B cell (primary cell): ENCODE measurements at regions not wholly inside any gene's neighbourhood (a gene's known extent, or its start where the extent isn't known, plus 50 kb on each side); places are given as distances from the start of the nearest gene placed in this dataset.

ENCODE experiments used
- ATAC-seq: fragments of 200-7000 bp; cut with Tn5 transposase; one replicate; pipeline ENCODE4 v1.10.0; 2021; ENCODE audit warnings: low read depth, mild to moderate bottlenecking, moderate number of reproducible peaks, moderate library complexity
- CTCF ChIA-PET: fragments of 350-600 bp; sonication (Branson Sonifier 250); formaldehyde crosslinking; loops from one replicate; lab custom pipeline; 2021; ENCODE audit warnings: antibody characterized with exemption, inconsistent platforms; lab: Charles Lee
- POLR2A ChIA-PET: fragments of 350-600 bp; sonication (Branson Sonifier 250); formaldehyde crosslinking; loops from one replicate; lab custom pipeline; 2021; ENCODE audit warnings: antibody characterized with exemption; lab: Charles Lee
- DNase-seq: peaks from one replicate; pipeline ENCODE4 v3.0.0; 2013
- H2AFZ ChIP-seq: 2 replicates; pipeline ENCODE4 v1.6.1; 2012; ENCODE audit warnings: mild to moderate bottlenecking, low read depth, low read length; ENCODE audit not compliant: insufficient read depth, poor library complexity, severe bottlenecking
- H3K27ac ChIP-seq, 2 donors: 1 replicate in 1 of 2; 2 replicates in 1 of 2; pipeline ENCODE4 v1.5.1; 2012 to 2013; ENCODE audit warnings: low read length in 2 of 2, mild to moderate bottlenecking in 2 of 2, moderate library complexity in 1 of 2
- H3K27me3 ChIP-seq, 4 experiments: fragments of 200-600 bp in 1 of 4; sonication (generic) in 1 of 4; replicated peaks in 1 of 4; 1 replicate in 2 of 4; 2 replicates in 2 of 4; pipeline versions ENCODE4 v1.6.1 to v1.7.0; 2013 to 2016; ENCODE audit warnings: low read length in 3 of 4, mild to moderate bottlenecking in 2 of 4, mixed read lengths in 1 of 4, moderate library complexity in 1 of 4; ENCODE audit not compliant: insufficient read depth in 4 of 4, control insufficient read depth in 3 of 4; ENCODE audit errors: control extremely low read depth in 1 of 4
- H3K36me3 ChIP-seq, 2 experiments: replicated peaks in 1 of 2; 1 replicate in 1 of 2; 2 replicates in 1 of 2; pipeline versions ENCODE4 v1.6.1 to v1.7.1; 2013; ENCODE audit warnings: low read length in 1 of 2; ENCODE audit not compliant: insufficient read depth in 2 of 2, control insufficient read depth in 1 of 2; ENCODE audit errors: control extremely low read depth in 1 of 2, extremely low read depth in 1 of 2
- H3K4me1 ChIP-seq, 2 donors: fragments of 200-600 bp in 1 of 2; sonication (generic) in 1 of 2; 1 replicate in 1 of 2; 2 replicates in 1 of 2; pipeline versions ENCODE4 v1.5.1 to v1.6.1; 2013 to 2017; ENCODE audit warnings: low read length in 2 of 2; ENCODE audit not compliant: control insufficient read depth in 2 of 2, insufficient read depth in 2 of 2
- H3K4me2 ChIP-seq: replicated peaks from 2 replicates; pipeline ENCODE3; 2012; ENCODE audit warnings: mild to moderate bottlenecking, low read depth, low read length; ENCODE audit not compliant: poor library complexity, severe bottlenecking
- H3K4me3 ChIP-seq, 5 experiments: fragments of 200-600 bp in 1 of 5; sonication (generic) in 1 of 5; 1 replicate in 3 of 5; 2 replicates in 2 of 5; pipeline versions ENCODE4 v1.5.1 to v1.7.0; 2011 to 2016; ENCODE audit warnings: low read length in 4 of 5, mild to moderate bottlenecking in 4 of 5, low read depth in 2 of 5, control low read depth in 1 of 5, moderate library complexity in 1 of 5; ENCODE audit not compliant: insufficient read depth in 1 of 5; ENCODE audit errors: control extremely low read depth in 1 of 5, extremely low read depth in 1 of 5
- H3K79me2 ChIP-seq: fragments of 200-600 bp; sonication (generic); one replicate; pipeline ENCODE4 v1.6.0; 2016; ENCODE audit warnings: low read length; ENCODE audit not compliant: control insufficient read depth, insufficient read depth
- H3K9ac ChIP-seq: fragments of 200-600 bp; sonication (generic); 2 replicates; pipeline ENCODE4 v1.6.1; 2017; ENCODE audit warnings: mild to moderate bottlenecking, low read length, moderate library complexity
- H3K9me3 ChIP-seq, 3 donors: one replicate each; pipeline versions ENCODE4 v1.6.1 to v1.7.1; 2013; ENCODE audit warnings: low read length in 2 of 3; ENCODE audit not compliant: control insufficient read depth in 2 of 3, insufficient read depth in 1 of 3; ENCODE audit errors: control extremely low read depth in 1 of 3
- H4K20me1 ChIP-seq: 2 replicates; pipeline ENCODE4 v1.6.0; 2012; ENCODE audit warnings: mild to moderate bottlenecking, low read length; ENCODE audit not compliant: insufficient read depth, control insufficient read depth, poor library complexity, severe bottlenecking
- H3K27ac Mint-ChIP-seq: one replicate; pipeline ENCODE4 v1.8.0; 2021; ENCODE audit warnings: mixed read lengths
- H3K27me3 Mint-ChIP-seq: one replicate; pipeline ENCODE4 v1.8.0; 2021; ENCODE audit warnings: mixed read lengths
- H3K4me1 Mint-ChIP-seq: one replicate; pipeline ENCODE4 v1.8.0; 2021; ENCODE audit warnings: mixed read lengths
- H3K4me3 Mint-ChIP-seq: one replicate; pipeline ENCODE4 v1.8.0; 2021; ENCODE audit warnings: mixed read lengths
- H3K9me3 Mint-ChIP-seq: one replicate; pipeline ENCODE4 v1.8.0; 2022; ENCODE audit warnings: mixed read lengths; ENCODE audit not compliant: insufficient read depth
- CTCF ChIP-seq: fragments of 200-600 bp; IDR thresholded peaks from one replicate; pipeline ENCODE4 v1.8.0; 2022; ENCODE audit warnings: antibody characterized with exemption, mild to moderate bottlenecking
- EZH2 ChIP-seq: IDR thresholded peaks from 2 replicates; pipeline ENCODE4 v1.6.1; 2012; ENCODE audit warnings: borderline replicate concordance, low read depth, mild to moderate bottlenecking, moderate library complexity, low read length; ENCODE audit not compliant: insufficient read depth, poor library complexity, severe bottlenecking
- WGBS: methylation state at CpG from one replicate; pipeline ENCODE4 v1.1.5; 2013; ENCODE audit warnings: missing lambda C conversion rate; ENCODE audit not compliant: insufficient coverage; 5-methylcytosine and 5-hydroxymethylcytosine counted together
- intact Hi-C: fragments of 100-400 bp; cut with micrococcal nuclease; formaldehyde crosslinking; loops from one replicate; pipeline ENCODE4 v1.10.0; 2022

- Mint-ChIP-seq H3K4me1 (no peaks in the 10 kb centered on the region), H3K4me3 (no peak overlapping the region), H3K27me3 (peaks cover 57% of the 10 kb centered on the region), H3K9me3 (peaks cover 6% of the 10 kb centered on the region), H3K27ac (no peak overlapping the region)
- intact Hi-C loops: no loop called here
- TF ChIP-seq CTCF (no peak), EZH2 (no peak)
- Histone ChIP-seq H2AFZ (no peak overlapping the region), H3K4me1 (no peaks in the 10 kb centered on the region), H3K79me2 (no peaks in the 10 kb centered on the region), H3K36me3 (no peaks in the 10 kb centered on the region), H3K9me3 (no peaks in the 10 kb centered on the region), H4K20me1 (no peaks in the 10 kb centered on the region), H3K27ac (no peak overlapping the region), H3K27me3 (peaks cover 0 to 7% (median 4%) of the 10 kb centered on the region in 4 experiments), H3K9ac (no peak overlapping the region), H3K4me3 (no peak overlapping the region), H3K4me2 (no peak overlapping the region)
- ChIA-PET POLR2A (no interaction called here), CTCF (no interaction called here)
- no peak for DNase-seq
- 82% methylated on average over 4 of the region's 5 CpGs for WGBS
- no peak for ATAC-seq
Measured at GRCh38 chr15:79218588-79219200, 63.8 kb upstream of the ANKRD34C start.

- Mint-ChIP-seq H3K27me3 (peaks cover 71% of the 10 kb centered on the region), H3K27ac (no peak overlapping the region), H3K4me1 (no peaks in the 10 kb centered on the region), H3K4me3 (no peak overlapping the region), H3K9me3 (peaks cover 6% of the 10 kb centered on the region)
- Histone ChIP-seq H3K79me2 (no peaks in the 10 kb centered on the region), H3K4me3 (no peak overlapping the region), H3K4me2 (no peak overlapping the region), H3K27me3 (peaks cover 0 to 24% (median 14%) of the 10 kb centered on the region in 4 experiments), H3K9me3 (no peaks in the 10 kb centered on the region), H2AFZ (no peak overlapping the region), H3K4me1 (no peaks in the 10 kb centered on the region), H4K20me1 (no peaks in the 10 kb centered on the region), H3K27ac (no peak overlapping the region), H3K9ac (no peak overlapping the region), H3K36me3 (no peaks in the 10 kb centered on the region)
- ChIA-PET CTCF (interaction anchor here (0.9 kb wide), 1 partner anchor 9 kb away, joined by 3 read pairs; no protein-coding TSS in a partner anchor), POLR2A (no interaction called here)
- TF ChIP-seq CTCF: no peak
- no peak for TF ChIP-seq EZH2
- ATAC-seq (no peak), DNase-seq (no peak)
- intact Hi-C loops: no loop called here
- WGBS: 80% methylated on average over 2 of the region's 3 CpGs
Measured at GRCh38 chr15:79213650-79214049, 68.9 kb upstream of the ANKRD34C start.
